Type B pancreatic cell (in vitro differentiated cells): ENCODE measurements at regions not wholly inside any gene's neighbourhood (a gene's known extent, or its start where the extent isn't known, plus 50 kb on each side); places are given as distances from the start of the nearest gene placed in this dataset.

Experiments
- DNase-seq: peaks from one replicate; pipeline ENCODE4 v3.0.0; 2021; ENCODE audit warnings: mixed read lengths; ENCODE audit not compliant: unreplicated experiment; ENCODE audit errors: extremely low spot score
- H3K27ac Mint-ChIP-seq: 2 replicates; pipeline ENCODE4 v1.8.0; 2021; ENCODE audit warnings: mild to moderate bottlenecking, mixed read lengths
- H3K27me3 Mint-ChIP-seq: 2 replicates; pipeline ENCODE4 v1.8.0; 2021; ENCODE audit warnings: mixed read lengths
- H3K36me3 Mint-ChIP-seq: 2 replicates; pipeline ENCODE4 v1.8.0; 2021; ENCODE audit warnings: mixed read lengths
- H3K4me1 Mint-ChIP-seq: one replicate; pipeline ENCODE4 v1.8.0; 2021; ENCODE audit warnings: mixed read lengths; ENCODE audit not compliant: unreplicated experiment
- H3K4me3 Mint-ChIP-seq: 2 replicates; pipeline ENCODE4 v1.8.0; 2021; ENCODE audit warnings: mild to moderate bottlenecking, mixed read lengths
- H3K9me3 Mint-ChIP-seq: 2 replicates; pipeline ENCODE4 v1.8.0; 2021; ENCODE audit warnings: mixed read lengths
- TF ChIP-seq, protein P1 (sequence below): fragments of 200-600 bp; sonication (generic); conservative IDR thresholded peaks from 2 replicates; pipeline ENCODE4 v1.5.0; 2021; ENCODE audit warnings: antibody characterized with exemption, mild to moderate bottlenecking

DNA sequence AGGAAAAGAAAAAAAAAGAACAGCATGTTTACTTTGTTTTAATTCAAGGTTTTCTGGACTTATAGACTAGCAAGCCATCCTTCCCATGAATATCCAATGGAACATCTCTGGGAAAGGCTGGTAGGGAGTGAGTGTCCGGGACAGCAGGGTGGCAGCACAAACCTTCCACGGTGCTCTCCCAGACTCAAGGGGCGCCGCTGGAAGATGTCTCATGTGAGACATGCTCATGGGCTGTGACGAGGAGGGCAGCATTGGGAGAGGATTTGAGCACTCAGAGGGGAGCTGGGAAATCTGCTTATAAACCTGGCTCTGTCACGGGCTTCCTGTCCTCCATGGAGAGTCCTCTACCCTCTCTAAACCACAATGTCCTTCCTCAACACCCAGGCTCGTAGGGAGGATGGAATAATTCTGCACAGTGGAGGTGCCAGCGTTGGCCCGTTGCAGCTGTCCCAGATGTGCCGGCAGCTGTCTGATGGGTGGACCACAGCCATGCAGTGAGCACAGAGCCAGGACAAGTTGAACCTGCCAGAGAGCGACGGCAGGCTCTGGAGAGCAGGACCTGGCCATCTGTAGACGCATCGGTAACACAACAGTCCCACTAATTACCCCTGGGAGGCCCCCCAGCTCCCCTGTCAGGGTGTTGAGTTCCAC, 100.1 kb upstream of the IGSF21 start:
- Mint-ChIP-seq H3K27me3 (peaks cover 64% of the 10 kb centered on the region), H3K9me3 (no peaks in the 10 kb centered on the region), H3K4me1 (no peaks in the 10 kb centered on the region), H3K36me3 (no peaks in the 10 kb centered on the region), H3K27ac (no peak overlapping the region), H3K4me3 (no peak overlapping the region)
- DNase-seq, result no peak
- TF ChIP-seq, protein P1, sequence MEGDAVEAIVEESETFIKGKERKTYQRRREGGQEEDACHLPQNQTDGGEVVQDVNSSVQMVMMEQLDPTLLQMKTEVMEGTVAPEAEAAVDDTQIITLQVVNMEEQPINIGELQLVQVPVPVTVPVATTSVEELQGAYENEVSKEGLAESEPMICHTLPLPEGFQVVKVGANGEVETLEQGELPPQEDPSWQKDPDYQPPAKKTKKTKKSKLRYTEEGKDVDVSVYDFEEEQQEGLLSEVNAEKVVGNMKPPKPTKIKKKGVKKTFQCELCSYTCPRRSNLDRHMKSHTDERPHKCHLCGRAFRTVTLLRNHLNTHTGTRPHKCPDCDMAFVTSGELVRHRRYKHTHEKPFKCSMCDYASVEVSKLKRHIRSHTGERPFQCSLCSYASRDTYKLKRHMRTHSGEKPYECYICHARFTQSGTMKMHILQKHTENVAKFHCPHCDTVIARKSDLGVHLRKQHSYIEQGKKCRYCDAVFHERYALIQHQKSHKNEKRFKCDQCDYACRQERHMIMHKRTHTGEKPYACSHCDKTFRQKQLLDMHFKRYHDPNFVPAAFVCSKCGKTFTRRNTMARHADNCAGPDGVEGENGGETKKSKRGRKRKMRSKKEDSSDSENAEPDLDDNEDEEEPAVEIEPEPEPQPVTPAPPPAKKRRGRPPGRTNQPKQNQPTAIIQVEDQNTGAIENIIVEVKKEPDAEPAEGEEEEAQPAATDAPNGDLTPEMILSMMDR, result no peak

DNA sequence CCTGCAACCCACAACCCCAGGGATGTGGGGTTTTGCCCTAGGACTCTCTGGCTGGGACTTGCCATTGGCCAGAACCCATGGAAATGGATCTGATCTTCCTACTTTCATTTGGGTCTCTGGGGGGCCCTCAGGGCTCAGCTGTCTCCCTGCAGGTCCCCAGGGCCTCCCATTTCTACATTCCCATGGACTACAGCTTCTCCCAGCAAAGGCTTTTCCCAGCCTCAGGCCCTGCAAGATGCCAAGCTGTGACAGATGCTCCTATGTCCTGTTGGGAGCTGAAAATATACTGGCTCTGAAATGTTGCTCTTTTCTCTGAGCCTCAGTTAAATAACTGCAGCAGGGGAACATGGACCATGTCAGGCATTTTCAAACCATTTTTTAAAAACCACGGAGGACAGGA, 99.5 kb upstream of the IGSF21 start:
- no peaks in the 10 kb centered on the region for H3K36me3 Mint-ChIP-seq
- no peaks in the 10 kb centered on the region for H3K9me3 Mint-ChIP-seq
- H3K4me3 Mint-ChIP-seq, result no peak overlapping the region

DNA sequence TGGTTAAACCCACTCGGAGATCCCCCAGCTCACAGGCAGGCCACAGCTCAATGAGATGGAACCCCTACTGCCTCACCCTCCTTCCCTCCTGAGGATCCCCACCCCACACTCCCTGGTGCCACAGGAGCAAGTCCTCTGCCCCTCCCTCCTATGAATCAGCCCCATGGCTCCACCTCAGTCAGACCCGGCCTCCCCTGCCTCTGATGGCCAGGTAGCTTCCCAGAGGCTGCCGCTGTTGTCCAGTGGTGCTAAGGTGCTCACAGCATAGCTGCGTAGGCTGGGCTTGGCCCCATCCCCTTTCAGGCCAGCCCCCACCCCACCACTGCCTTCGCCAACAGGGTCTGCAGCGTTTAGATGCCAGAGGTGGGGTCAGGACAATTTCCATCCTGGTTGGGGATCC, 98.5 kb upstream of the IGSF21 start:
- H3K27ac Mint-ChIP-seq, result no peak overlapping the region
- peaks cover 63% of the 10 kb centered on the region for H3K27me3 Mint-ChIP-seq
- DNase-seq, result no peak
- no peaks in the 10 kb centered on the region for H3K36me3 Mint-ChIP-seq
- no peaks in the 10 kb centered on the region for H3K4me1 Mint-ChIP-seq
- H3K9me3 Mint-ChIP-seq, result no peaks in the 10 kb centered on the region
- H3K4me3 Mint-ChIP-seq, result no peak overlapping the region
- TF ChIP-seq, protein P1, result no peak

More for the DNA sequence above, 99.5 kb upstream of the IGSF21 start:
- TF ChIP-seq, protein P1, result no peak
- DNase-seq, result no peak
- no peaks in the 10 kb centered on the region for H3K4me1 Mint-ChIP-seq
- H3K27me3 Mint-ChIP-seq, result peaks cover 63% of the 10 kb centered on the region
- H3K27ac Mint-ChIP-seq, result no peak overlapping the region

DNA sequence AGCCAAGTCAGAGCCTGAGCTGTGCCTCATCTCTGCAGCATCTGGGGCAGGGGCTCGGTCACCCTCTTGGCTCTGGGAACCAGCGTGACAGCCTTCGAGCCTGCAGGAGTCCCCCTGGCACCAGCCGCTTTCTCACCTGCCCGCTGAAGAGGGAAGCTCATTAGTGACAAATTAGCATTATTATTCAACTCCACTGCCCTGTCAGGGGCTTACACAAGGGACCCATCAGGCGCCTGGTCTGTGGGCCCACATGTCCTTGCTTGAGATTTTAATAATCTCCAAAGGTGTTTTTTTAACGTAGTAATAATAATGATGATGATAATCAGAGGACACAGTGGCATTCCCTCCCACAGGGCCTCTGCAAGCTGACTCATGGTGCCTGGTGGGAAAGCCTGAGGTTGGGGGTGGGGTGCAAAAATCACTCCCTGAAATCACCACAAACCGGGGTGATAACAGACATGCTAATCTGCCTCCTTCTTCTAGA, 98.1 kb upstream of the IGSF21 start:
- H3K4me1 Mint-ChIP-seq, result no peaks in the 10 kb centered on the region
- H3K27me3 Mint-ChIP-seq, result peaks cover 62% of the 10 kb centered on the region
- no peak overlapping the region for H3K4me3 Mint-ChIP-seq
- no peaks in the 10 kb centered on the region for H3K36me3 Mint-ChIP-seq
- H3K27ac Mint-ChIP-seq, result no peak overlapping the region
- DNase-seq, result no peak
- no peaks in the 10 kb centered on the region for H3K9me3 Mint-ChIP-seq
- TF ChIP-seq, protein P1, result no peak

DNA sequence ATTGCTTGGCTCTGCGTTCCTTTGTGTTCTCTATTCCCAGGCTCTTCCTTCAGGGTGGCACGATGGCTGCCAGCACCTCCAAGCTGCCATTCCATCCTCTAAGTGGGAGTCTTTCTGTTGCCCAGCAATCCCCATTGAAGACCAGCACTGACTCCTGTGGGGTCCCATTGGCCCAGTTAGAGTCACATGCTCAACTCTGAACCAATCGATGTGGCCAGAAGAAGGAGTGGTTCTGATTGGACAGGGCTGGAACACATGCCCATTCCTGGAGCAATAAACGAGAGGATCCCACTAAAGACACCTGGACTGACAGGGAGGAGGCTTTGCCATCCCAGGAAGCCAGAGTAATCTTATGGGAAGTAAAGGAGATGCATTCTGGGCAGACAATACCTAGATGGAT, 97.2 kb upstream of the IGSF21 start:
- no peaks in the 10 kb centered on the region for H3K36me3 Mint-ChIP-seq
- no peaks in the 10 kb centered on the region for H3K4me1 Mint-ChIP-seq
- H3K27me3 Mint-ChIP-seq, result peaks cover 62% of the 10 kb centered on the region
- DNase-seq, result no peak
- H3K4me3 Mint-ChIP-seq, result no peak overlapping the region
- no peaks in the 10 kb centered on the region for H3K9me3 Mint-ChIP-seq
- no peak overlapping the region for H3K27ac Mint-ChIP-seq
- TF ChIP-seq, protein P1, result no peak
